ENCODE measurements at regions not wholly inside any gene's neighbourhood (a gene's known extent, or its start where the extent isn't known, plus 50 kb on each side); places are given as distances from the start of the nearest gene placed in this dataset.

DNA sequence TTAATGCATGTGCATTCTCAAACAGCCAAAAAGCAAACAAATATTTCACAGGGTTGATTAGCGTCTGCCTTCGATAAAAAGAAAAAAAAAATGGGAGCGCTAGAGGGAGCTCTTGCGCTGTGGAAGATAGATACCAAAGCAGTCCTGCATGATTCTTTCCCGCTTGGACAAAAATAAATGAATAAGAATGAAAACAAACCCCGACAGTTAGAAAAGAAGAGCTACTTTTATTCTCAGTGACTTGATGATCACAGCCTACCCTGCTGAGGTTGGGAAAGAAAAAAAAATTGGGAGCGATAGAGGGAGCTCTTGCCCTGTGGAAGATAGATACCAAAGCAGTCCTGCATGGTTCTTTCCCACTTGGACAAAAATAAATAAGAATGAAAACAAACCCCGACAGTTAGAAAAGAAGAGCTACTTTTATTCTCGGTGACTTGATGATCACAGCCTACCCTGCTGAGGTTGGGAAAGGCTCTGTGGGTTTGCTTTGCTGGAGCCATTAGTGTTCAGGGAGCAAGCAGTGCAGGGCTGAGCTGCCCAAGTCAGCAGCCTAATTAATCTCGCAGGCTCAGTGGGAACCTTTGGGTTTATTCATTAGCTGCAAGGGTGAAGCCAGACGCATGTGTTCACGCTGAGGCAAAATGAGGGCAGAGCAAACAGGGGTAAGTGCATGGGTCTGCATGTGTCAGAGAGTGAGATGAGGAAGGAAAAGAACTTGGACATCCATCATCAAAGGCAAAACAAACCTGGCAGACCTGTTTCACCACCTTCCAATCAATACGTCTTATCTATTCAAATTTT is 249.3 kb upstream of the PRKX start:
- DNase-seq (ENCODE audit: low spot score): no peak
- in situ Hi-C loops (cut with MboI; ENCODE audit: low pct_unique_long_range_greater_than_20kb, low sequenced_read_pairs, unreplicated experiment): no loop called here
- TF ChIP-seq, protein P1, sequence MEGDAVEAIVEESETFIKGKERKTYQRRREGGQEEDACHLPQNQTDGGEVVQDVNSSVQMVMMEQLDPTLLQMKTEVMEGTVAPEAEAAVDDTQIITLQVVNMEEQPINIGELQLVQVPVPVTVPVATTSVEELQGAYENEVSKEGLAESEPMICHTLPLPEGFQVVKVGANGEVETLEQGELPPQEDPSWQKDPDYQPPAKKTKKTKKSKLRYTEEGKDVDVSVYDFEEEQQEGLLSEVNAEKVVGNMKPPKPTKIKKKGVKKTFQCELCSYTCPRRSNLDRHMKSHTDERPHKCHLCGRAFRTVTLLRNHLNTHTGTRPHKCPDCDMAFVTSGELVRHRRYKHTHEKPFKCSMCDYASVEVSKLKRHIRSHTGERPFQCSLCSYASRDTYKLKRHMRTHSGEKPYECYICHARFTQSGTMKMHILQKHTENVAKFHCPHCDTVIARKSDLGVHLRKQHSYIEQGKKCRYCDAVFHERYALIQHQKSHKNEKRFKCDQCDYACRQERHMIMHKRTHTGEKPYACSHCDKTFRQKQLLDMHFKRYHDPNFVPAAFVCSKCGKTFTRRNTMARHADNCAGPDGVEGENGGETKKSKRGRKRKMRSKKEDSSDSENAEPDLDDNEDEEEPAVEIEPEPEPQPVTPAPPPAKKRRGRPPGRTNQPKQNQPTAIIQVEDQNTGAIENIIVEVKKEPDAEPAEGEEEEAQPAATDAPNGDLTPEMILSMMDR (IDR thresholded peaks at IDR 0.05; ENCODE audit: extremely low read depth, insufficient read depth, missing control alignments): peak; percentile 51

GRCh38 chrX:3960952-3961351 is 247.5 kb upstream of the PRKX start:
- TF ChIP-seq, protein P1 (IDR thresholded peaks at IDR 0.05; ENCODE audit: extremely low read depth, insufficient read depth, missing control alignments): no peak
- in situ Hi-C loops (cut with MboI; ENCODE audit: low pct_unique_long_range_greater_than_20kb, low sequenced_read_pairs, unreplicated experiment): no loop called here
- DNase-seq (ENCODE audit: low spot score): no peak

DNA sequence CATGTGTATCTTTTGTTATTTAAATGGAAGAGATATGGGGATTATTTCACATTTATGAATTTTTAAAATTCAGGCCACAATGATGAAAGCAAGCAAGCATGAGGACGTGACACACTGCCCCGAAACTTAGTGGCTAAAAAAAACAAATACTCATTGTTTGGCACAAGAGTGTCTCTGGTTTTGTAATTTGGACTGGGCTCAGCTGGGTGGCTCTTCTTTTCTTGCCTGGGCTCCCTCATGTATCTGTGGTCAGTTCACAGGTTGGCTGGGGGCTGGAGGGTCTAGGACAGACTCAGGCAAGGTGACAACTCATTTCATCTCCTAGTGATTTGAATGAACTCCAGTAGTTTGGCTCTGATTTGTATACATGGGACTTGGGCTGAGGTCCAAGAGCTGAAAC is 238.4 kb upstream of the PRKX start:
- no peak for DNase-seq (ENCODE audit: low spot score)
- TF ChIP-seq, protein P1 (IDR thresholded peaks at IDR 0.05; ENCODE audit: extremely low read depth, insufficient read depth, missing control alignments): no peak
- in situ Hi-C loops (cut with MboI; ENCODE audit: low pct_unique_long_range_greater_than_20kb, low sequenced_read_pairs, unreplicated experiment): no loop called here

DNA sequence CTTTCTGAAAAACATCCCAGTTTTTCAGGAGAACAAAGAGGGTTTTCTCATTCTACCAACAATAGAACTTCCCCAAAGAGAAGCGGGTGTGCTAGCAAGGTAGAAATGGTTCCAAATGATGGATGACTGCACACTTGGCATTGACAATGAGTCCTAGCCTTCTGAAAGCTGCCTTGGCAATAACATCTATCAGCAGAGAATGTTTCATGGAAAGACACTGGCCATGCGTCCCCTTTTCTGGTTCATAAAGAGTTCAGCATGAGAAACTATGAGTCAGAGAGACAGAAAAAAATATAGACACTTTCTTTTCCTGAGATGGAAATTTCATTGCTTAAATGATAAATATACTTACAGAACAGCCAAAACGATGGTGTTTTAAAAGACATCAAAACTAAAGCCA is 236.9 kb upstream of the PRKX start:
- in situ Hi-C loops (cut with MboI; ENCODE audit: low pct_unique_long_range_greater_than_20kb, low sequenced_read_pairs, unreplicated experiment): no loop called here
- TF ChIP-seq, protein P1 (IDR thresholded peaks at IDR 0.05; ENCODE audit: extremely low read depth, insufficient read depth, missing control alignments): no peak
- DNase-seq (ENCODE audit: low spot score): no peak

- TF ChIP-seq, protein P1 (IDR thresholded peaks at IDR 0.05; ENCODE audit: extremely low read depth, insufficient read depth, missing control alignments): no peak
- no peak for DNase-seq (ENCODE audit: low spot score)
- in situ Hi-C loops (cut with MboI; ENCODE audit: low pct_unique_long_range_greater_than_20kb, low sequenced_read_pairs, unreplicated experiment): no loop called here
These were observed 230.5 kb upstream of the PRKX start for GRCh38 chrX:3943965-3944364.

DNA sequence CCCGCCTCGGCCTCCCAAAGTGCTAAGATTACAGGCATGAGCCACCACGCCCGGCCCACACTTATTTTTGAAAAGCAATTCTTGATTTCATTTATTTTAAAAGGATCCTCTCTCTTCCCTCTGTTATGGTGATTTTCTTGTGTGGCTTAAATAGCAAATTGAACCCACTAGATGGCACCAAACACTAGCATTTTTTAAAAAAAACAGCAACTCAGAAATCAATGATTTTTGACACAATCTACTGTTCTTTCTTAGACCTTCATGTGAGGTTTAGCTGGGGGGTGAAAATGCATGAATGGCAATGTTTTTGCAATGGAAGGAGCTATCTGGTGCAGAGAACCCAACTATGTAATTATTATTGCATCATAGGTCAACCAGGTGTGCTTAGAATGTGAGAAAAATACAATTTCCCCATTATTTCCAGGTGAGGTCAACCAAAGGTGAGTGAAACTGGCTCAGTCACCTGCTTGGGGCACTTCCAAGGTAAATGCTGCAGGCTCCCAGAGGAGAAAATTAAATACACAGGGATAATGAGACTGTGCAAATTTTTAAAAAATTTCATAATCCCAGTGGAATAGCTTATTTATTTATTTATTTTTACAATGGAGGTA is 226.7 kb upstream of the PRKX start:
- in situ Hi-C loops (cut with MboI; ENCODE audit: low pct_unique_long_range_greater_than_20kb, low sequenced_read_pairs, unreplicated experiment): no loop called here
- TF ChIP-seq, protein P1 (IDR thresholded peaks at IDR 0.05; ENCODE audit: extremely low read depth, insufficient read depth, missing control alignments): peak; percentile 55
- DNase-seq (ENCODE audit: low spot score): peak; percentile 25
